ENCODE measurements at regions not wholly inside any gene's neighbourhood (a gene's known extent, or its start where the extent isn't known, plus 50 kb on each side); places are given as distances from the start of the nearest gene placed in this dataset.

DNA sequence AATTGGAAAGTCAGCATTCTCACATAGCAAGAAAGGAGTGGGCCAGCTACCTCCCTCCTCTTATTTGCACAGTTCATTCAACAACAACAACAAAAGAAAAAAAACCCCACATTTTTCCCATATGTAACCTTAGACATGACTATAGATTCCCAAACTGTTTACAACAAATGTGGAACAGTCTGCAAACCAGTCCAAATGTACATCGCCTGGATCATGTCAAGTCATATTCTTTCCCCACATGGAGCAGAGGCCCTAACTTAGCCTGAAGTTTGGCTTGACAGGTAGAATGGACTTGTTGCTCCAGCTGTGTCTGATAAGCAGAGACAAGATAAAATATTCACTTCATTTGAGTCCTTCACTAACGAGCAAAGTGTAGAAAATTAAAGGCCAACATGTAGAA lies 81.7 kb upstream of the COL24A1 start:
- Histone ChIP-seq H3K9me3 (ENCODE audit: control insufficient read depth in 1 of 2, insufficient read depth in 1 of 2, low read length in 2 of 2) (peaks cover 0 to 3% of the 10 kb centered on the region in 2 experiments), H3K36me3 (ENCODE audit: insufficient read depth, low read length) (no peaks in the 10 kb centered on the region), H3K27me3 (ENCODE audit: control insufficient read depth in 1 of 2, insufficient read depth in 2 of 2, low read length in 2 of 2) (no peaks in the 10 kb centered on the region), H3K27ac (ENCODE audit: low read depth in 1 of 2, low read length in 2 of 2) (no peak overlapping the region), H3K4me3 (ENCODE audit: low read length) (no peak overlapping the region), H3K4me1 (ENCODE audit: insufficient read depth, low read length) (no peaks in the 10 kb centered on the region)
- ChIA-PET CTCF (no interaction called here), POLR2A (no interaction called here)
- Mint-ChIP-seq H3K36me3 (ENCODE audit: low read depth) (no peaks in the 10 kb centered on the region), H3K27ac (no peak overlapping the region), H3K27me3 (no peaks in the 10 kb centered on the region), H3K9me3 (no peaks in the 10 kb centered on the region), H3K4me1 (ENCODE audit: low read depth) (no peaks in the 10 kb centered on the region), H3K4me3 (no peak overlapping the region)
- intact Hi-C loops (cut with DNase I, micrococcal nuclease): no loop called here
- ATAC-seq (ENCODE audit: poor library complexity) (no peak), DNase-seq (no peak)
- TF ChIP-seq CTCF (IDR thresholded peaks at IDR 0.05): no peak

DNA sequence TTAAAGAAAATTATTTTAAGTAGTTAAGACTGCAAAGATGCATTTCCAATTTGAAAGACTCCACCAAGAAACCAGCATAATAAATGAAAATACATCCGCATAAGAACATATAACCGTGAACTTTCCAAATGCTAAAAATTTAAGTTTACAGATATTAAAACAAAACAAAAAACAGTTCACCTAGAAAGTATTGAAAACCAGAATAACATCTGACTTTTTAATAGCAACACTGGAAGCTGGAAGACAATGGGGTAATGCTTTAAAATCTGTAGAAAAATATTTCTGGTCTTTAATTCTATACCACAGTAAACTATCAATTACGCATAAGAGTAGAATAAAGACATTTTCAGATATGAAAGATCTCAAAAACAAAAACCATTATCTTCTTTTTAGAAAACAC lies 79.3 kb upstream of the COL24A1 start:
- Mint-ChIP-seq H3K4me3 (no peak overlapping the region), H3K9me3 (no peaks in the 10 kb centered on the region), H3K27ac (no peak overlapping the region), H3K36me3 (ENCODE audit: low read depth) (no peaks in the 10 kb centered on the region), H3K27me3 (no peaks in the 10 kb centered on the region), H3K4me1 (ENCODE audit: low read depth) (no peaks in the 10 kb centered on the region)
- Histone ChIP-seq H3K9me3 (ENCODE audit: control insufficient read depth in 1 of 2, insufficient read depth in 1 of 2, low read length in 2 of 2) (peaks cover 0 to 3% of the 10 kb centered on the region in 2 experiments), H3K27me3 (ENCODE audit: control insufficient read depth in 1 of 2, insufficient read depth in 2 of 2, low read length in 2 of 2) (no peaks in the 10 kb centered on the region), H3K27ac (ENCODE audit: low read depth in 1 of 2, low read length in 2 of 2) (no peak overlapping the region), H3K4me3 (ENCODE audit: low read length) (no peak overlapping the region), H3K4me1 (ENCODE audit: insufficient read depth, low read length) (no peaks in the 10 kb centered on the region), H3K36me3 (ENCODE audit: insufficient read depth, low read length) (no peaks in the 10 kb centered on the region)
- no peak for ATAC-seq (ENCODE audit: poor library complexity)
- ChIA-PET POLR2A (no interaction called here), CTCF (no interaction called here)
- DNase-seq: no peak
- intact Hi-C loops (cut with DNase I, micrococcal nuclease): no loop called here
- TF ChIP-seq CTCF (IDR thresholded peaks at IDR 0.05): no peak

- no peak for ATAC-seq (ENCODE audit: poor library complexity)
- Mint-ChIP-seq H3K4me1 (ENCODE audit: low read depth) (no peaks in the 10 kb centered on the region), H3K27me3 (no peaks in the 10 kb centered on the region), H3K27ac (no peak overlapping the region), H3K9me3 (no peaks in the 10 kb centered on the region), H3K36me3 (ENCODE audit: low read depth) (no peaks in the 10 kb centered on the region), H3K4me3 (no peak overlapping the region)
- DNase-seq: no peak
- Histone ChIP-seq H3K27ac (ENCODE audit: low read depth in 1 of 2, low read length in 2 of 2) (no peak overlapping the region), H3K4me1 (ENCODE audit: insufficient read depth, low read length) (no peaks in the 10 kb centered on the region), H3K9me3 (ENCODE audit: control insufficient read depth in 1 of 2, insufficient read depth in 1 of 2, low read length in 2 of 2) (peaks cover 0 to 3% of the 10 kb centered on the region in 2 experiments), H3K27me3 (ENCODE audit: control insufficient read depth in 1 of 2, insufficient read depth in 2 of 2, low read length in 2 of 2) (no peaks in the 10 kb centered on the region), H3K4me3 (ENCODE audit: low read length) (no peak overlapping the region), H3K36me3 (ENCODE audit: insufficient read depth, low read length) (no peaks in the 10 kb centered on the region)
- TF ChIP-seq CTCF (IDR thresholded peaks at IDR 0.05): no peak
- POLR2A ChIA-PET: no interaction called here
- CTCF ChIA-PET: no interaction called here
- intact Hi-C loops (cut with DNase I, micrococcal nuclease): no loop called here
These were observed 76.8 kb upstream of the COL24A1 start for GRCh38 chr1:86233403-86233802.
